Duodenal mucosa (tissue), 2 donors: ENCODE measurements at regions not wholly inside any gene's neighbourhood (a gene's known extent, or its start where the extent isn't known, plus 50 kb on each side); places are given as distances from the start of the nearest gene placed in this dataset.

Experiments
- H3K27ac ChIP-seq: one replicate; pipeline ENCODE4 v1.7.0; 2013; ENCODE audit warnings: low read depth, low read length
- H3K27me3 ChIP-seq, 2 donors: one replicate each; pipeline ENCODE4 v1.7.0; 2013; ENCODE audit warnings: low read length in 2 of 2, control low read depth in 1 of 2; ENCODE audit not compliant: insufficient read depth in 2 of 2, control insufficient read depth in 1 of 2
- H3K36me3 ChIP-seq, 2 donors: one replicate each; pipeline ENCODE4 v1.7.0; 2013; ENCODE audit warnings: low read length in 2 of 2, control low read depth in 1 of 2; ENCODE audit not compliant: insufficient read depth in 2 of 2, control insufficient read depth in 1 of 2
- H3K4me1 ChIP-seq, 2 donors: one replicate each; pipeline ENCODE4 v1.7.0; 2013; ENCODE audit warnings: low read length in 2 of 2, control low read depth in 1 of 2; ENCODE audit not compliant: insufficient read depth in 2 of 2, control insufficient read depth in 1 of 2
- H3K4me3 ChIP-seq, 2 donors: one replicate each; pipeline ENCODE4 v1.7.0; 2013; ENCODE audit warnings: low read length in 2 of 2, low read depth in 1 of 2
- H3K9ac ChIP-seq, 2 donors: one replicate each; pipeline ENCODE4 v1.7.0; 2013; ENCODE audit warnings: low read length in 2 of 2, low read depth in 1 of 2
- H3K9me3 ChIP-seq, 2 donors: one replicate each; pipeline ENCODE4 v1.7.0; 2013; ENCODE audit warnings: low read length in 2 of 2, control low read depth in 1 of 2; ENCODE audit not compliant: control insufficient read depth in 1 of 2

GRCh38 chr14:53448682-53449081, 295.6 kb upstream of the DDHD1 start:
- Histone ChIP-seq H3K4me1 (no peaks in the 10 kb centered on the region), H3K9ac (no peak overlapping the region), H3K27me3 (no peaks in the 10 kb centered on the region), H3K4me3 (no peak overlapping the region), H3K36me3 (no peaks in the 10 kb centered on the region), H3K9me3 (no peaks in the 10 kb centered on the region), H3K27ac (no peak overlapping the region)

GRCh38 chr14:53444677-53445312, 291.7 kb upstream of the DDHD1 start:
- Histone ChIP-seq H3K9me3 (no peaks in the 10 kb centered on the region), H3K27me3 (no peaks in the 10 kb centered on the region), H3K4me3 (no peak overlapping the region), H3K27ac (no peak overlapping the region), H3K36me3 (no peaks in the 10 kb centered on the region), H3K4me1 (no peaks in the 10 kb centered on the region), H3K9ac (no peak overlapping the region)

GRCh38 chr14:53441789-53442188, 288.7 kb upstream of the DDHD1 start:
- no peaks in the 10 kb centered on the region for H3K4me1 ChIP-seq
- no peaks in the 10 kb centered on the region for H3K9me3 ChIP-seq
- H3K4me3 ChIP-seq = no peak overlapping the region
- no peaks in the 10 kb centered on the region for H3K27me3 ChIP-seq
- no peak overlapping the region for H3K27ac ChIP-seq
- H3K9ac ChIP-seq = no peak overlapping the region
- H3K36me3 ChIP-seq = no peaks in the 10 kb centered on the region

- H3K36me3 ChIP-seq = no peaks in the 10 kb centered on the region
- H3K4me1 ChIP-seq = no peaks in the 10 kb centered on the region
- H3K9ac ChIP-seq = no peak overlapping the region
- H3K27me3 ChIP-seq = no peaks in the 10 kb centered on the region
- H3K27ac ChIP-seq = no peak overlapping the region
- no peaks in the 10 kb centered on the region for H3K9me3 ChIP-seq
- no peak overlapping the region for H3K4me3 ChIP-seq
These were observed 284.7 kb upstream of the DDHD1 start for GRCh38 chr14:53437858-53438257.

- H3K36me3 ChIP-seq = no peaks in the 10 kb centered on the region
- no peak overlapping the region for H3K9ac ChIP-seq
- no peak overlapping the region for H3K27ac ChIP-seq
- no peaks in the 10 kb centered on the region for H3K27me3 ChIP-seq
- no peak overlapping the region for H3K4me3 ChIP-seq
- no peaks in the 10 kb centered on the region for H3K4me1 ChIP-seq
- H3K9me3 ChIP-seq = no peaks in the 10 kb centered on the region
These were observed 279.3 kb upstream of the DDHD1 start for GRCh38 chr14:53432378-53432802.

GRCh38 chr14:53430870-53431269, 277.7 kb upstream of the DDHD1 start:
- Histone ChIP-seq H3K36me3 (no peaks in the 10 kb centered on the region), H3K9ac (no peak overlapping the region), H3K4me3 (no peak overlapping the region), H3K27ac (no peak overlapping the region), H3K9me3 (no peaks in the 10 kb centered on the region), H3K4me1 (no peaks in the 10 kb centered on the region), H3K27me3 (no peaks in the 10 kb centered on the region)

GRCh38 chr14:53412819-53413675, 259.9 kb upstream of the DDHD1 start:
- H3K27ac ChIP-seq = no peak overlapping the region
- no peaks in the 10 kb centered on the region for H3K27me3 ChIP-seq
- no peak overlapping the region for H3K4me3 ChIP-seq
- H3K36me3 ChIP-seq = no peaks in the 10 kb centered on the region
- no peaks in the 10 kb centered on the region for H3K4me1 ChIP-seq
- no peaks in the 10 kb centered on the region for H3K9me3 ChIP-seq
- no peak overlapping the region for H3K9ac ChIP-seq

- no peak overlapping the region for H3K9ac ChIP-seq
- H3K4me3 ChIP-seq = no peak overlapping the region
- no peak overlapping the region for H3K27ac ChIP-seq
- H3K27me3 ChIP-seq = no peaks in the 10 kb centered on the region
- no peaks in the 10 kb centered on the region for H3K9me3 ChIP-seq
- no peaks in the 10 kb centered on the region for H3K4me1 ChIP-seq
- H3K36me3 ChIP-seq = no peaks in the 10 kb centered on the region
These were observed 258.0 kb upstream of the DDHD1 start for GRCh38 chr14:53411125-53411524.

- Histone ChIP-seq H3K9me3 (no peaks in the 10 kb centered on the region), H3K4me1 (no peaks in the 10 kb centered on the region), H3K27ac (no peak overlapping the region), H3K36me3 (no peaks in the 10 kb centered on the region), H3K27me3 (no peaks in the 10 kb centered on the region), H3K9ac (no peak overlapping the region), H3K4me3 (no peak overlapping the region)
These were observed 256.8 kb upstream of the DDHD1 start for GRCh38 chr14:53409969-53410368.

GRCh38 chr14:53409289-53409688, 256.2 kb upstream of the DDHD1 start:
- no peak overlapping the region for H3K27ac ChIP-seq
- H3K9ac ChIP-seq = no peak overlapping the region

More at GRCh38 chr14:53409289-53409688, 256.2 kb upstream of the DDHD1 start:
- Histone ChIP-seq H3K4me1 (no peaks in the 10 kb centered on the region), H3K27me3 (no peaks in the 10 kb centered on the region), H3K4me3 (no peak overlapping the region), H3K36me3 (no peaks in the 10 kb centered on the region), H3K9me3 (no peaks in the 10 kb centered on the region)
